Natural killer cell (primary cell): ENCODE measurements at regions not wholly inside any gene's neighbourhood (a gene's known extent, or its start where the extent isn't known, plus 50 kb on each side); places are given as distances from the start of the nearest gene placed in this dataset.

Experiments
- ATAC-seq, 3 donors: fragments of 150-1000 bp in 2 of 3; fragments of 200-7000 bp in 1 of 3; cut with Tn5 transposase; 1 replicate in 1 of 3; 2 replicates in 2 of 3; pipeline ENCODE4 v1.10.0; 2021; ENCODE audit warnings: mild to moderate bottlenecking in 2 of 3, moderate library complexity in 2 of 3
- DNase-seq, 2 donors: peaks; one replicate each; pipeline versions ENCODE4 v3.0.0 to v3.0.0-alpha.2; 2013 to 2021; ENCODE audit warnings: mixed read lengths in 1 of 2
- H3K27ac ChIP-seq: one replicate; pipeline ENCODE4 v1.5.1; 2013; ENCODE audit warnings: mild to moderate bottlenecking, low read length
- H3K27me3 ChIP-seq: one replicate; pipeline ENCODE4 v1.6.1; 2013; ENCODE audit warnings: low read length; ENCODE audit not compliant: control insufficient read depth, insufficient read depth
- H3K36me3 ChIP-seq: one replicate; pipeline ENCODE4 v1.6.1; 2013; ENCODE audit warnings: low read length; ENCODE audit not compliant: control insufficient read depth, insufficient read depth
- H3K4me1 ChIP-seq: one replicate; pipeline ENCODE4 v1.6.1; 2013; ENCODE audit warnings: low read length; ENCODE audit not compliant: control insufficient read depth, insufficient read depth
- H3K4me3 ChIP-seq: one replicate; pipeline ENCODE4 v1.5.1; 2013; ENCODE audit warnings: low read length
- H3K9me3 ChIP-seq: one replicate; pipeline ENCODE4 v1.6.1; 2013; ENCODE audit warnings: low read length; ENCODE audit not compliant: control insufficient read depth, insufficient read depth
- H3K27ac Mint-ChIP-seq, 2 donors: one replicate each; pipeline ENCODE4 v1.8.0; 2022; ENCODE audit warnings: mild to moderate bottlenecking in 2 of 2, mixed read lengths in 2 of 2, moderate library complexity in 1 of 2
- H3K27me3 Mint-ChIP-seq, 2 donors: one replicate each; pipeline ENCODE4 v1.8.0; 2022; ENCODE audit warnings: low read depth in 2 of 2, mixed read lengths in 2 of 2
- H3K36me3 Mint-ChIP-seq: one replicate; pipeline ENCODE4 v1.8.0; 2022; ENCODE audit warnings: mixed read lengths
- H3K4me1 Mint-ChIP-seq, 2 donors: one replicate each; pipeline ENCODE4 v1.8.0; 2022; ENCODE audit warnings: mixed read lengths in 2 of 2
- H3K4me3 Mint-ChIP-seq: one replicate; pipeline ENCODE4 v1.8.0; 2022; ENCODE audit warnings: mild to moderate bottlenecking, moderate library complexity, mixed read lengths
- H3K9me3 Mint-ChIP-seq, 2 donors: one replicate each; pipeline ENCODE4 v1.8.0; 2022; ENCODE audit warnings: mixed read lengths in 2 of 2
- CTCF ChIP-seq: fragments of 200-600 bp; IDR thresholded peaks from one replicate; pipeline ENCODE4 v1.8.0; 2022; ENCODE audit warnings: antibody characterized with exemption
- WGBS: methylation state at CpG from one replicate; pipeline ENCODE4 v1.1.7; 2013; ENCODE audit warnings: missing lambda C conversion rate; ENCODE audit not compliant: insufficient coverage; 5-methylcytosine and 5-hydroxymethylcytosine counted together
- intact Hi-C: fragments of 100-400 bp; cut with micrococcal nuclease; formaldehyde crosslinking; loops from one replicate; pipeline ENCODE4 v1.14.2; 2022

- Mint-ChIP-seq H3K9me3 (peaks cover 14 to 19% of the 10 kb centered on the region in 2 donors), H3K27ac (no peak overlapping the region), H3K36me3 (no peaks in the 10 kb centered on the region), H3K4me1 (no peaks in the 10 kb centered on the region), H3K4me3 (no peak overlapping the region), H3K27me3 (no peaks in the 10 kb centered on the region)
- H3K27me3 ChIP-seq, result no peaks in the 10 kb centered on the region
- 100% methylated on average over 1 of the region's 1 CpG for WGBS
- H3K4me3 ChIP-seq, result no peak overlapping the region
- no peaks in the 10 kb centered on the region for H3K36me3 ChIP-seq
- H3K27ac ChIP-seq, result no peak overlapping the region
- ATAC-seq (no peak), DNase-seq (no peak)
- peaks cover 6% of the 10 kb centered on the region for H3K9me3 ChIP-seq
- no peaks in the 10 kb centered on the region for H3K4me1 ChIP-seq
- intact Hi-C loops, result no loop called here
- TF ChIP-seq CTCF, result no peak
Measured at GRCh38 chr3:176349706-176350105, 847.6 kb downstream of the TBL1XR1 start.

GRCh38 chr3:176347424-176348146 is 849.7 kb downstream of the TBL1XR1 start:
- TF ChIP-seq CTCF, result no peak
- Mint-ChIP-seq H3K27me3 (no peaks in the 10 kb centered on the region), H3K27ac (no peak overlapping the region), H3K4me1 (no peaks in the 10 kb centered on the region), H3K9me3 (peaks cover 16 to 18% of the 10 kb centered on the region in 2 donors), H3K4me3 (no peak overlapping the region), H3K36me3 (no peaks in the 10 kb centered on the region)
- no peak overlapping the region for H3K4me3 ChIP-seq
- H3K4me1 ChIP-seq, result no peaks in the 10 kb centered on the region
- 60% methylated on average over 4 of the region's 4 CpGs for WGBS
- intact Hi-C loops, result no loop called here
- DNase-seq (no peak), ATAC-seq (no peak)
- H3K36me3 ChIP-seq, result no peaks in the 10 kb centered on the region
- peaks cover 6% of the 10 kb centered on the region for H3K9me3 ChIP-seq
- H3K27me3 ChIP-seq, result no peaks in the 10 kb centered on the region
- no peak overlapping the region for H3K27ac ChIP-seq

DNA sequence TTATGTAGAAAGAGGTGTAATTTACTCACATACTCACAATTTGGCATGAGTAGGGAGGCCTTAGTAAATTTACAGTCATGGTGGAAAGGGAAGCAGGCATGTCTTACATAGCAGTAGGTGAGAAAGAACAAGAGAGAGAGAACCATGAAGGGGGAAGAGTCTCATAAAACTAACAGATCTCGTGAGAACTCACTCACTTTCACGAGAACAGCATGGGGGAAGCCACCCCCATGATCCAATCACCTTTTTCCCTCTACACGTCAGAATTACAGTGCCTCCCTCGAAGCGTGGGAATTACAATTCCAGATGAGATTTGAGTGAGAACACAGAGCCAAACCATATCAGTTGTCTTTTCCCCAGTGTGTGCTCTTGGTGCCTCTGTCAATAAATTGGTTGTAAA is 855.3 kb downstream of the TBL1XR1 start:
- no peak for DNase-seq
- H3K4me1 ChIP-seq, result no peaks in the 10 kb centered on the region
- Mint-ChIP-seq H3K36me3 (no peaks in the 10 kb centered on the region), H3K4me3 (no peak overlapping the region), H3K27me3 (no peaks in the 10 kb centered on the region), H3K9me3 (peaks cover 7 to 16% of the 10 kb centered on the region in 2 donors), H3K4me1 (no peaks in the 10 kb centered on the region), H3K27ac (no peak overlapping the region)
- H3K9me3 ChIP-seq, result peaks cover 6% of the 10 kb centered on the region
- no peak for ATAC-seq
- 91% methylated on average over 5 of the region's 5 CpGs for WGBS
- no peak overlapping the region for H3K4me3 ChIP-seq
- intact Hi-C loops, result no loop called here
- H3K27me3 ChIP-seq, result no peaks in the 10 kb centered on the region
- no peak for TF ChIP-seq CTCF
- H3K36me3 ChIP-seq, result no peaks in the 10 kb centered on the region
- H3K27ac ChIP-seq, result no peak overlapping the region

- WGBS, result no CpG with 5 or more reads among the region's 1 CpG
- DNase-seq, result no peak
Measured at GRCh38 chr3:176328666-176329065, 868.6 kb downstream of the TBL1XR1 start.

More at GRCh38 chr3:176328666-176329065, 868.6 kb downstream of the TBL1XR1 start:
- Mint-ChIP-seq H3K9me3 (peaks cover 14 to 30% of the 10 kb centered on the region in 2 donors), H3K36me3 (no peaks in the 10 kb centered on the region), H3K4me1 (no peaks in the 10 kb centered on the region), H3K27me3 (no peaks in the 10 kb centered on the region), H3K27ac (no peak overlapping the region), H3K4me3 (no peak overlapping the region)
- intact Hi-C loops, result no loop called here
- Histone ChIP-seq H3K27ac (no peak overlapping the region), H3K27me3 (no peaks in the 10 kb centered on the region), H3K4me1 (no peaks in the 10 kb centered on the region), H3K4me3 (no peak overlapping the region), H3K36me3 (no peaks in the 10 kb centered on the region), H3K9me3 (peaks cover 6% of the 10 kb centered on the region)
- TF ChIP-seq CTCF, result no peak
- no peak for ATAC-seq
